IMR-90 (cell line): ENCODE measurements at regions not wholly inside any gene's neighbourhood (a gene's known extent, or its start where the extent isn't known, plus 50 kb on each side); places are given as distances from the start of the nearest gene placed in this dataset.

Source experiments
- CEBPB ChIP-seq: IDR thresholded peaks from 2 replicates; pipeline ENCODE4 v1.6.1; 2012; ENCODE audit warnings: low read depth, low read length, improper control_type of control experiment
- CTCF ChIP-seq: conservative IDR thresholded peaks from 2 replicates; pipeline ENCODE4 v1.5.1; 2012; ENCODE audit warnings: mild to moderate bottlenecking, low read depth, low read length, improper control_type of control experiment
- FOS ChIP-seq: fragments of 150-350 bp; IDR thresholded peaks from 2 replicates; pipeline ENCODE4 v1.6.1; 2016; ENCODE audit warnings: low read depth, low read length
- MAFK ChIP-seq: IDR thresholded peaks from 2 replicates; pipeline ENCODE4 v1.6.1; 2012; ENCODE audit warnings: low read depth, low read length, improper control_type of control experiment
- MXI1 ChIP-seq: IDR thresholded peaks from 2 replicates; pipeline ENCODE4 v1.6.1; 2012; ENCODE audit warnings: low read depth, mild to moderate bottlenecking, low read length, moderate library complexity, borderline replicate concordance
- NFE2L2 ChIP-seq: fragments of 150-350 bp; IDR thresholded peaks from 2 replicates; pipeline ENCODE4 v1.6.1; 2016; ENCODE audit warnings: low read depth, mild to moderate bottlenecking, low read length
- POLR2A ChIP-seq: IDR thresholded peaks from 2 replicates; pipeline ENCODE4 v1.6.1; 2012; ENCODE audit warnings: mild to moderate bottlenecking, low read depth, low read length
- RAD21 ChIP-seq: IDR thresholded peaks from 2 replicates; pipeline ENCODE4 v1.6.1; 2012; ENCODE audit warnings: low read length, improper control_type of control experiment
- RCOR1 ChIP-seq: IDR thresholded peaks from 2 replicates; pipeline ENCODE4 v1.6.1; 2012; ENCODE audit warnings: mild to moderate bottlenecking, low read length, improper control_type of control experiment; ENCODE audit not compliant: insufficient replicate concordance
- SMC3 ChIP-seq: fragments of 150-350 bp; IDR thresholded peaks from 2 replicates; pipeline ENCODE4 v1.6.1; 2016; ENCODE audit warnings: low read depth, mild to moderate bottlenecking, antibody characterized with exemption, low read length, moderate library complexity
- USF2 ChIP-seq: fragments of 150-350 bp; IDR thresholded peaks from 2 replicates; pipeline ENCODE4 v1.6.1; 2017; ENCODE audit warnings: mild to moderate bottlenecking, antibody characterized with exemption, low read length, low read depth

GRCh38 chr4:16344853-16345252, 118.6 kb upstream of the TAPT1 start:
- TF ChIP-seq CTCF (no peak), POLR2A (no peak), MAFK (no peak), USF2 (no peak), RAD21 (no peak), NFE2L2 (no peak), MXI1 (no peak), FOS (no peak), RCOR1 (no peak), CEBPB (no peak), SMC3 (no peak)
